Endothelial cell of umbilical vein (primary cell): ENCODE measurements at regions not wholly inside any gene's neighbourhood (a gene's known extent, or its start where the extent isn't known, plus 50 kb on each side); places are given as distances from the start of the nearest gene placed in this dataset.

ENCODE experiments used
- BruUV-seq: library from RNA; stranded (reverse); fragments of 400-500 nt; replicated peaks from 2 replicates; lab custom pipeline; 2021; lab: Mats Ljungman, UMichigan
- CTCF ChIA-PET: fragments of 300-600, 350-600 bp; sonication (Branson Sonifier 250); formaldehyde crosslinking; loops from one replicate; lab custom pipeline; 2021; ENCODE audit warnings: antibody characterized with exemption, inconsistent platforms; lab: Charles Lee
- POLR2A ChIA-PET: fragments of 300-600, 350-600 bp; sonication (Branson Sonifier 250); formaldehyde crosslinking; loops from one replicate; lab custom pipeline; 2021; ENCODE audit warnings: antibody characterized with exemption, inconsistent platforms; lab: Charles Lee
- DNase-seq: peaks from one replicate; pipeline ENCODE4 v3.0.0-alpha.2; 2011; ENCODE audit warnings: low read depth, low spot score
- FAIRE-seq: peaks from 2 replicates; lab custom pipeline; 2011; peaks lifted over from hg19 to GRCh38; lab: Jason Lieb, UNC
- H2AFZ ChIP-seq: 2 replicates; pipeline ENCODE4 v1.6.0; 2012; ENCODE audit warnings: low read depth, low read length, control low read depth, inconsistent platforms
- H3K27ac ChIP-seq: 2 replicates; pipeline ENCODE4 v1.5.1; 2011; ENCODE audit warnings: low read depth, mild to moderate bottlenecking, control low read depth, low read length, moderate library complexity; ENCODE audit not compliant: insufficient read depth
- H3K27me3 ChIP-seq, 2 experiments: 2 replicates each; pipeline versions ENCODE4 v1.6.0 to v1.6.1; 2011; ENCODE audit warnings: low read length in 2 of 2, mixed read lengths in 1 of 2; ENCODE audit not compliant: control insufficient read depth in 2 of 2, insufficient read depth in 2 of 2
- H3K36me3 ChIP-seq, 2 experiments: 2 replicates in 1 of 2; 3 replicates in 1 of 2; pipeline ENCODE4 v1.5.1; 2011; ENCODE audit warnings: low read length in 2 of 2, mild to moderate bottlenecking in 1 of 2, moderate library complexity in 1 of 2; ENCODE audit not compliant: control insufficient read depth in 2 of 2, insufficient read depth in 2 of 2; ENCODE audit errors: extremely low read depth in 1 of 2
- H3K4me1 ChIP-seq: 3 replicates; pipeline ENCODE4 v1.5.1; 2011; ENCODE audit warnings: mild to moderate bottlenecking, low read length; ENCODE audit not compliant: control insufficient read depth, insufficient read depth; ENCODE audit errors: extremely low read depth
- H3K4me2 ChIP-seq: 2 replicates; pipeline ENCODE4 v1.6.1; 2011; ENCODE audit warnings: low read length, control low read depth, mixed read lengths; ENCODE audit not compliant: insufficient read depth
- H3K4me3 ChIP-seq, 3 experiments: fragments of 200-600 bp in 1 of 3; sonication (generic), shearing (Covaris generic) in 1 of 3; replicated peaks in 1 of 3; 2 replicates each; pipeline ENCODE4 v1.5.1; 2011 to 2016; ENCODE audit warnings: control low read depth in 3 of 3, low read length in 3 of 3, mild to moderate bottlenecking in 2 of 3, inconsistent platforms in 1 of 3, low read depth in 1 of 3, moderate library complexity in 1 of 3; ENCODE audit not compliant: insufficient read depth in 1 of 3
- H3K79me2 ChIP-seq: 2 replicates; pipeline ENCODE4 v1.6.0; 2012; ENCODE audit warnings: low read length, inconsistent platforms; ENCODE audit not compliant: control insufficient read depth, insufficient read depth
- H3K9ac ChIP-seq: replicated peaks from 2 replicates; pipeline ENCODE3; 2011; ENCODE audit warnings: low read length, control low read depth; ENCODE audit not compliant: insufficient read depth; ENCODE audit errors: extremely low read depth
- H3K9me1 ChIP-seq: replicated peaks from 3 replicates; pipeline ENCODE4 v1.6.0; 2011; ENCODE audit warnings: mild to moderate bottlenecking, low read length; ENCODE audit not compliant: control insufficient read depth, insufficient read depth; ENCODE audit errors: extremely low read depth
- H3K9me3 ChIP-seq: replicated peaks from 2 replicates; pipeline ENCODE4 v1.5.1; 2012; ENCODE audit warnings: low read length, inconsistent platforms; ENCODE audit not compliant: control insufficient read depth, insufficient read depth
- H4K20me1 ChIP-seq: replicated peaks from 2 replicates; pipeline ENCODE3; 2011; ENCODE audit warnings: mild to moderate bottlenecking, low read length; ENCODE audit not compliant: control insufficient read depth, insufficient read depth; ENCODE audit errors: extremely low read depth
- EZH2 ChIP-seq: IDR thresholded peaks from 2 replicates; pipeline ENCODE4 v1.6.1; 2012; ENCODE audit warnings: borderline replicate concordance, low read depth, mild to moderate bottlenecking, moderate library complexity, low read length, inconsistent platforms; ENCODE audit not compliant: severe bottlenecking
- FOS ChIP-seq: IDR thresholded peaks from 2 replicates; pipeline ENCODE4 v1.6.1; 2011; ENCODE audit warnings: mild to moderate bottlenecking, low read length, moderate library complexity, borderline replicate concordance; ENCODE audit not compliant: insufficient read depth
- GATA2 ChIP-seq: IDR thresholded peaks from 2 replicates; pipeline ENCODE4 v1.7.0; 2011; ENCODE audit warnings: low read depth, mild to moderate bottlenecking, moderate library complexity, mixed read lengths, low read length; ENCODE audit not compliant: insufficient read length, insufficient read depth
- JUN ChIP-seq: IDR thresholded peaks from 2 replicates; pipeline ENCODE4 v1.6.1; 2011; ENCODE audit warnings: borderline replicate concordance, low read depth; ENCODE audit not compliant: insufficient read length, insufficient read depth
- MYC ChIP-seq: IDR thresholded peaks from one replicate; pipeline ENCODE4 v1.6.1; 2011; ENCODE audit warnings: mild to moderate bottlenecking, low read depth, low read length
- POLR2A ChIP-seq: IDR thresholded peaks from 2 replicates; pipeline ENCODE4 v1.6.1; 2012; ENCODE audit warnings: low read depth, mild to moderate bottlenecking, control low read depth, low read length
- POLR2AphosphoS5 ChIP-seq: IDR thresholded peaks from 2 replicates; pipeline ENCODE4 v1.6.1; 2012; ENCODE audit warnings: low read depth, mild to moderate bottlenecking, control low read depth, low read length, moderate library complexity; ENCODE audit not compliant: insufficient read depth
- dilution Hi-C: fragments of 300-500 bp; cut with MboI; formaldehyde crosslinking; loops from one replicate; pipeline ENCODE4 v1.15.0; 2019; ENCODE audit warnings: low sequenced_read_pairs; ENCODE audit not compliant: extremely low pct_ligation_motif_present
- intact Hi-C: fragments of 100-400 bp; cut with micrococcal nuclease; formaldehyde crosslinking; loops from one replicate; pipeline ENCODE4 v1.10.0; 2022
- TF ChIP-seq, protein P1 (sequence below): IDR thresholded peaks from 2 replicates; pipeline ENCODE4 v1.6.1; 2011; ENCODE audit not compliant: insufficient read depth, insufficient read length
- TF ChIP-seq, protein P2 (sequence below), 2 donors: IDR thresholded peaks; 1 replicate in 1 of 2; 2 replicates in 1 of 2; pipeline ENCODE4 v1.5.1; 2011; ENCODE audit warnings: low read length in 2 of 2, mild to moderate bottlenecking in 2 of 2, moderate library complexity in 2 of 2, control low read depth in 1 of 2, inconsistent platforms in 1 of 2, low read depth in 1 of 2; ENCODE audit not compliant: insufficient read depth in 1 of 2; ENCODE audit errors: extremely low read depth in 1 of 2

DNA sequence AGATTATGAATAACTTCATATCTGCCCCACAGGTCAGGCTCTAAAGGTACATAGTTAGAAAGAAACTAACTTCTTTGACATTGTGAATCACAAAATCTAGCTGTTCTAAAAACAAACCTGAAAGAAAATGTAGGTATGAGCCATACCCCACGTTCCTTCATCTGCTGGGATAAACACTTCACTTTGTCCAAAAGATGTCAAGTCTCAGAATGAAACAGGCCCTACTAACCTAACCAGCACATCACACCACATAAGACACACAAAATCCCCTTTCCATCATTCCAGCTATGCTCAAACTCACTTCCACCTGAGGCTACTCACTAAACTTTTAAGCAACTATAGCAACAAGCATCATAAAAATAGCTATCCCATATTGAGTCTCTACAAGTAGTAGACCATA is 65.2 kb upstream of the GJA5 start:
- no peaks in the 10 kb centered on the region for H3K9me1 ChIP-seq
- no peak overlapping the region for H3K4me2 ChIP-seq
- ChIA-PET POLR2A (no interaction called here), CTCF (interaction anchor here (1.1 to 1.3 kb wide), 2 partner anchors 9 to 68 kb away, joined by 3 to 5 read pairs; no protein-coding TSS in a partner anchor)
- no peaks in the 10 kb centered on the region for H4K20me1 ChIP-seq
- TF ChIP-seq POLR2A, result no peak
- TF ChIP-seq, protein P1, sequence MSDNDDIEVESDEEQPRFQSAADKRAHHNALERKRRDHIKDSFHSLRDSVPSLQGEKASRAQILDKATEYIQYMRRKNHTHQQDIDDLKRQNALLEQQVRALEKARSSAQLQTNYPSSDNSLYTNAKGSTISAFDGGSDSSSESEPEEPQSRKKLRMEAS, result no peak
- no peak for TF ChIP-seq EZH2
- TF ChIP-seq GATA2, result no peak
- no peak for TF ChIP-seq POLR2AphosphoS5
- TF ChIP-seq FOS, result no peak
- TF ChIP-seq MYC, result no peak
- TF ChIP-seq JUN, result no peak
- TF ChIP-seq, protein P2, sequence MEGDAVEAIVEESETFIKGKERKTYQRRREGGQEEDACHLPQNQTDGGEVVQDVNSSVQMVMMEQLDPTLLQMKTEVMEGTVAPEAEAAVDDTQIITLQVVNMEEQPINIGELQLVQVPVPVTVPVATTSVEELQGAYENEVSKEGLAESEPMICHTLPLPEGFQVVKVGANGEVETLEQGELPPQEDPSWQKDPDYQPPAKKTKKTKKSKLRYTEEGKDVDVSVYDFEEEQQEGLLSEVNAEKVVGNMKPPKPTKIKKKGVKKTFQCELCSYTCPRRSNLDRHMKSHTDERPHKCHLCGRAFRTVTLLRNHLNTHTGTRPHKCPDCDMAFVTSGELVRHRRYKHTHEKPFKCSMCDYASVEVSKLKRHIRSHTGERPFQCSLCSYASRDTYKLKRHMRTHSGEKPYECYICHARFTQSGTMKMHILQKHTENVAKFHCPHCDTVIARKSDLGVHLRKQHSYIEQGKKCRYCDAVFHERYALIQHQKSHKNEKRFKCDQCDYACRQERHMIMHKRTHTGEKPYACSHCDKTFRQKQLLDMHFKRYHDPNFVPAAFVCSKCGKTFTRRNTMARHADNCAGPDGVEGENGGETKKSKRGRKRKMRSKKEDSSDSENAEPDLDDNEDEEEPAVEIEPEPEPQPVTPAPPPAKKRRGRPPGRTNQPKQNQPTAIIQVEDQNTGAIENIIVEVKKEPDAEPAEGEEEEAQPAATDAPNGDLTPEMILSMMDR (IDR thresholded peaks at IDR 0.05; ENCODE audit: extremely low read depth in 1 of 2, insufficient read depth in 1 of 2, low read depth in 1 of 2, low read length in 2 of 2), result no peak
- no peak overlapping the region for H3K4me3 ChIP-seq
- peaks cover 7% of the 10 kb centered on the region for H3K4me1 ChIP-seq
- H3K27ac ChIP-seq, result no peak overlapping the region
- FAIRE-seq (no peak), DNase-seq (no peak)
- dilution Hi-C loops (no loop called here), intact Hi-C loops (loop anchor here (10.0 kb wide), 1 partner anchor 61 kb away; the partner anchor contains the start of gene GJA5)
- H3K9ac ChIP-seq, result no peak overlapping the region
- no peaks in the 10 kb centered on the region for H3K36me3 ChIP-seq
- no peaks in the 10 kb centered on the region for H3K9me3 ChIP-seq
- no peaks in the 10 kb centered on the region for H3K79me2 ChIP-seq
- no TSS peak for BruUV-seq
- no peaks in the 10 kb centered on the region for H3K27me3 ChIP-seq
- H2AFZ ChIP-seq, result no peak overlapping the region
